Activated gamma-delta T cell (primary cell): ENCODE measurements at regions not wholly inside any gene's neighbourhood (a gene's known extent, or its start where the extent isn't known, plus 50 kb on each side); places are given as distances from the start of the nearest gene placed in this dataset.
"Not testable (repeated sequence)": the region's sequence is repeated elsewhere in the genome, so short reads cannot be mapped to it uniquely, and the experiment has no call there.

Experiments
- DNase-seq: peaks from one replicate; lab custom pipeline; 2025; lab: John Stamatoyannopoulos, UW

DNA sequence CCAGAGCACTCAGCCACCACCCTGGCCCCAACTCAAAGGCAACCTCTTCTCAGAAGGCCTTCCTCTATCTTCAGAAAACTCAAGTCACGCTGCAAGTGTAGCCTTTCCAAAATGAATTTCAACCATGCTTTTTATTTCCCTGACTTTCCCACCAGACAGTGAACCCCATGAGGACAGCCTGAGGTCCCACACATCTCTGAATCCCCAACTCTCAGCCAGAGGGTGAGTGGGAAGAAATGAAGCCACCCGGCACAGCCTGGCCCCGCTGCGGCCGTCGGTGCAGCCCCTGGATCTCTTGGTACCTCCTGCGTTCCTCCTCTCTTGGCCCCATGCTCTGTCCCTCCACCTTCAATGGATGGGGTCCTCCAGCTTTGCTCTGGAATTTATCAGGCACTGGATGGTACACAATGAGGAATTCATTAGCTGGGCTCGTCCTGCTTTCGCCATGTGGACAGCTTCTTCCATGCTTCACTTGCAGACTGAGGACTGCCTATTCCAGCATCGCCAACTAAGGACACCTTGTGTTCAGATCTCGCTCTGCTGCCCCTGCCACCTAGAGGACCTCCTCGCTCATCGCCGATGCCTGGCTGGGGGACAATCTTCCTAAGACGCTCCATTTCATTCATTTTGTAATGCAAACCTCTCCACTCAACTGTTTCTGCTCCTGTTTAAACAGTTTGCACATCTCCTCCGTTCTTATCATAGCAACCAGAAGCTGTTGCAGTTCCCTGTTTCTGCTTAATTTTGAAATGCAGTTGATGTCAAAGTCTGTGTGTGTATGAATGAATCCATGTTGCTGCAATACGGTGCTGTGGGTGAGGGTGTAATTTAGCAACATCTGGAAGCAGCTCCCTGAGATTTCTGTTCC is 672.1 kb downstream of the TBC1D22A start:
- DNase-seq, result no peak

DNA sequence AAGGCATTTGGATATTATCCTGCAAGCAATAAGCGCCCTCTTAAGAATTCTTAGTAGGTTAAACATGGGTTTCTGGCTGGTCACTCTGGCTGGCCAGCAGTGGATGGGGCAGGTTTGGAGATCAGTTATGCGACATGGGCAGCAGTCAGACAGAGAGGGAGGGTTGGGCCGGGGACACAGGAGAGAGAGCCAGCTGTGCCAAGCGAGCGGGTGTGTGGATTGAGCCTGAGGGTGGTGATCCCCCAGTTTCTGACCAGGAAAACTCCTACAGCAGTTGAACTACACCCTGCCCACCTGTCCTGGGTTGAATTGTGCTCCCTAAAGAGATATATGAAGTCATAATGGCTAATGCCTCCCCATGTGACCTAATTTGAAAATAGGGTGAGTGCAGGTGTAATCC is 671.2 kb downstream of the TBC1D22A start:
- no peak for DNase-seq

DNA sequence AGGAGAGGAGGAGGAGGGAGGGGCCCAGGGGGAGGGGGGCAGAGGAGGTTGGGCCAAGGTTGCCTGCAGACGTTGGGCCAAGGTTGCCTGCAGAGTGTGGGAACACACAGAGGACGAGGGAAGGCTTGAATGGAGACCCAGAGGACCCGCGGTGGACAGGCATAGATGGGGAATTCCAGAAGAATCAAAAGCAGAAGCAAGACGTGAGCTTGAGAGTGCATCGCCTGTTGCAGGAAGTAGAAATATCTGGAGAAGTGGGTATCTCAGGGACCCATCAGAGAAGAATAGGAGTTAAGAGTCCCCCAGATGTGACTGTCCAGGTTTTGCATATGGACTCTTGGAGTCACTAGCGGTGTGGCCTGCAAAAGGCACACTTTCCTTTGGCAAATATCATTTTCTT is 670.2 kb downstream of the TBC1D22A start:
- DNase-seq, result no peak

DNA sequence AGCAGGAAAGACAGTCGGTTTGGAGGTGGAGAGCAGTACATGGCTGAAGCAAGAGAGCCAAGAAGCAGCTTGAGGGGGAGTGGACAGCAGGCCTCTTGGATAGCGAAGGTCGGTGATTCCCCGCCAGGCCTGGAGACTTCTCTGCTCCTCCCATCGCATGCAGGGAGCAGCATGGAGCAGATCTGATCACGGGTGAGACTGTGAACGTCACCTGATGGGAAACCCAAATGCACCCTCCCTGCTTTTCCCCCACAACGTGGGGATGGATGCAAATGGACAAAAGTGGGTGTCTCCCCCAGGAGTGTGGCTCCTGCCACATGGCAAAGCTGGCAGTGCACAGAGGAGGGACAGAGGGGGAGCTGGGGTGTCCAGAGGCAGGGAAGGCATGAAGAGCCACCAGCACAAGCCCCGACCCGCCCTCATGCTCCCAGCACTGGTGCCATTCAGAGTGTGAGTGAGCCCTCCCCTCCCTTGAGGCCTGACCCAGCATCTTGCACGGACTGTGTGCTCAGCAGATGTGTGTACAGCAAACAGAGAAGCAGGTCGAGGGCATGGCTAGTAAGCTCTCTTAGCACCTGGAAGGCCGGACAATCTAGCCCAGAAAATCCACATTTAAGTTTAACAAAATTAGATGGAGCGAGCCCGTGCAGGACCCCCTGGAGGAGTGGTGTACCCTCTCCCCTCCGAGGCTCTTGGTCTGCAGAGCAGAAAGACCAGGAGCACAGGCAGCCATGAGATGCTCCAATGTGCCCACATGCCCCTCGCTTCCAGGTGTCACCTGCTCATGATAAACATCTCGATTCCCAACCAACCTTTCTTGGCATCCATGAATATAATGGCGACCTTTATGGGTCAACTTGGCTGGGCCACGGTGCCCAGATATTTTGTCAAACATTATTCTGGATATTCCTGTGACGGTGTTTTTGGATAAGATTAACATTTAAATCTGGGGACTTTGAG is 661.7 kb downstream of the TBC1D22A start:
- no peak for DNase-seq

DNA sequence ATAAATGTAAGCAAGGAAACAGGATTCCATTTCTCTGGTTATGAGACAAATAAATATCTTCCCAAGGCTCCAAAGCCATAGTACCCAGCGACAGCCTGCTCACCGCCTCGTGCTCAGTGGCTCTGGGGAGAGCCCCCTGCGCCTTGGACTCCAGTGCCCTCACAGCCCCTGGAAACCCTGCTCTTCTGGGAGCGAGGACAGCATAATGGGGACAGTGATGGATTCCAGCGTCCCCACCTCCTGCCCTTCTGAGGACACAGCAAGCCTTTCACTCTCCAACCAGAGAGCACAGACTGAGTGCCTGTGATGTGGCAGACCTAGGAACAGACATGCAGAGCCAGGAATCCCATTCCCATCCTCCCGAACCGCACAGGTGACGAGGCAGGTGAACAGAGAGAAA is 660.8 kb downstream of the TBC1D22A start:
- no peak for DNase-seq

DNA sequence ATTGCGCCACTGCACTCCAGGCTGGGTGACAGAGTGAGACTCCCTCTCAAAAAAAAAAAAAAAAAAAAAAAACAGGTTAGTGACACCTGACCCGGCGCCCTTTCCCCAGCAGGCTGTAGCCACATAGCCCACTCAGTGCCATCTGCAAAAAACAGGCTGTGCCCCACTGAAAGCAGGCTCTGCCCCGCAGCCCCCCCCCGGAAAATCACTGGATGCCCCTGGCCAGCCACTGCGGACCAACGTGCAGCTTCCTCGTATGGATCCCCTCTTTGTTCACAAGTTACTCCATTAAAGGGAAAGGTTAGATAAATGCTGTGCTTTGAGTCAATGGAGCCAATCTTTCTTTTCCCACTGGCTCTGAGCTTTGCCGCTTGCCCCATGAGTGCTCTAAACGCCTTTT is 660.3 kb downstream of the TBC1D22A start:
- no peak for DNase-seq

DNA sequence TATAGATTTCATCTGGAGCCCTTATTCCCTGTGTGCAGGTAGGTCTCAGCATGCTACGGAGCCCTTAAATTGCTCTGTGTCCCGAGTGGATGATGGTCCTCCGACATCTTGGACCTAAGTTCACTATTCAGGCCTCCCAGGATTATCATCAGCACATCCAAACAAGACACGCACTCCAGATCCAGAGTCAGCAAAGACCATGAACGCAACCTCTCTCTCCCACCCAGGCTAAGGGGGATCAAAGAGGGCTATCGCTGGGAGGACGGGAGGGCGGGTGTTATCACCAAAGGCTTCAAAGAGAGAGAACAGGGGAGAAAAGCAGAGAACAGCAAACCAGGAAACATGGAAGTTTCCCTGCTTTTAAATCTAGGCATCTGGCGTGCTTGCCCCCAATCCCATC is 659.4 kb downstream of the TBC1D22A start:
- no peak for DNase-seq

DNA sequence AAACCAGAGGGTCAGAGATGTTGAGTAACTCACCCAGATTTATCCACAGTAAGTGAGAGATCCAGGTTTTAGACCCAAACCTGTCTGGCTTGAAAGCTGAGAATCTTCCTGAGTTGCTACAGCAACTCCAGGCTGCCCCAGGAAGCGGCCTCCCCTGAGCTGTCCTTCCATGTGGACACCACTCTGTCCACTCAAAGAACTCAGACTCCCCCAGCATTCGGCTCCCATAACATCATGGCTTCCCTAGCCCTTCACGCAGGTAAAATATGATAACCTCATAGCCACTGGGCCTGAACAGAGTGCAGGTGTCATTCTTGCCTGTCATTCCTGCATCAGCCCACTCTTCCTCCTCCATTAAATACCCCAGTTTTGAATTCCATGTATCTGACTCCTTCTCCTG is 657.8 kb downstream of the TBC1D22A start:
- DNase-seq, result no peak

DNA sequence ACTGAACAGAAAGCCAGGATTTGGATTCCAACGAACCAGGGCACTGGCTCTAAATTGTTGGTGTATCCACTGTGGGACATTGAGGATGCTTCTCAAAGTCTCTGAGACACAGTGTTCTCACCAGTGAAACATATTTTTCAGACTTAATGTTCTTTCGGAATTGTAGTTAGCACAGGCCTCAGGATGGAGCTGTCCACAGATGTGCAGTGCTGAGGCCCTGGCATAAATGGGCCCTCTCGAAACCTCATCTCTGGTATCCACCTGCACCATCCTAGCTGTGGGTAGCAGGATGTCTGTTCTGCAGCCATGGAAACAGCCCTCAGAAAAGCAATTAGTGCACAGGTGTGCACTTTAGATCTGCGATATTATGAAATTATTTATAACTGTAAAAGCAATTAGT is 656.8 kb downstream of the TBC1D22A start:
- DNase-seq, result no peak

DNA sequence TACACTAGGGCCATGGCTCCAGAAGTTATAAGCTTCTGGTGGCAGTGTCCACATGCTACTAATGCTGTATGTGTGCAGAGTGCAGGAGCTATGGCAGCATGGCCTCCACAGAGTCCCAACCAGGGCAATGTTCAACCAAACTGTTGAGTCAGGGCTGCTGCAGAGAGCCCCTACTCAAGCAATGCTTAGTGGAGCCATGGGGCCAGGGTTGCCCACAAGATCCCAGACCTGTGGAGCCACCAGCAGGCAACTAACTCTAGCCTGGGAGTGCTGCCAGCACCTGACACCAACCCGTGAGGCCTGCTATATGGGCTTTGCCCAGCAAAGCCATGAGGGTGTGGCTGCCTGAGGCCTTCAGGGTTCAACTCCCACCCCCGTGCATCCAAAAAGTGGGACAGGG is 655.2 kb downstream of the TBC1D22A start:
- DNase-seq, result no peak

DNA sequence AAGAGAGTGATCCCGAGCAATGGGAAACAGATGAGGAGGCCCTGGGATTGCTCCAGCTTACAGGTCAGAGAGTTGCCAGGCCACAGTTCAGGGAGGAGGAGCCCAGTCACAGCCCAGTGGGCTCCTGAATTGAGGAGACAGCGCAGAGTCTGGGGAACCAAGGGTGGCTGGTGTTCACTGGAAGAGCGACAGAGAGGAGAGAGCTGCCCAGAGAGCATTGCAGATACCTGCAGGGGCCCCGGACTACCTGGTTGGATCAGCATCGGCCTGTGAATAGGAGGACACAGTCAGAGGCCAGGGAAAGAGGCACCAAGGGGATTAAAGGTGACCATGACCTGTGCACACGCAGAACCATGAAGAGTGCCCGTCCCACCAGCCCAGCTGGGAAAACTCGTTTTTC is 648.6 kb downstream of the TBC1D22A start:
- no peak for DNase-seq

DNA sequence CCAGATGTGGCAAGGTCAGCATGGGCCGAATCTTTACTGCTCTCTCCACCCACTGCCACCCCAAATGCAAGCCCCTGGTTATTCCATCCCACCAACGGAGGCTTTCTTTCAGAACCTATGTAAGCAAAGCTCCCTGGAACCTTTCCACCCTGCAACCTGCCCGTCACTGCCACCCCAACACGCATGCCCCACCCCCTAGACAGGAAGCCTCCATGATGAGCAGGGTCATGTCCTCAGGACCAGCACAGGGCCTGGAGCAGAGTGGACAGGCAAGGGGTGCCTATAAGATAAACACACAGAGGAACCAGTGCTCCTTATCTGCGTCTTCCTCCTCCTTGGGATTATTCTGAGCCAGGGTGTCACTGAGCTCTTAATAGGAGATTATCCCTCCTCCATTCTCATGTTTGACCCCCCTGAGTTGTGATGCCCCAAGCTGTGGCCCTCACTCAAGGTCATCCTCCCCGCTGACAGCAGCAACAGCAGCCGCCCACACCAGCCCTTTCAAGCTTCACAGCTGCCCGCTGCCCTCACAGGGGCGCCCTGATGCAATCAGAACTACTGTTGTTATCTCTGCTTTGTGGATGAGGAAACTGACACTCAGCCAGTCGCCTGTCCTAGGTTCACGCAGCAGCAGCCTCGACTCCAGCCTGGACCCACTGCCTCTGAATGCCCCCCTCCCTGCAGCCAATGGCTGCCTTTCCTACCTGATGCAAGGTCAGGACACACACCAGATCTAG is 647.3 kb downstream of the TBC1D22A start:
- no peak for DNase-seq

DNA sequence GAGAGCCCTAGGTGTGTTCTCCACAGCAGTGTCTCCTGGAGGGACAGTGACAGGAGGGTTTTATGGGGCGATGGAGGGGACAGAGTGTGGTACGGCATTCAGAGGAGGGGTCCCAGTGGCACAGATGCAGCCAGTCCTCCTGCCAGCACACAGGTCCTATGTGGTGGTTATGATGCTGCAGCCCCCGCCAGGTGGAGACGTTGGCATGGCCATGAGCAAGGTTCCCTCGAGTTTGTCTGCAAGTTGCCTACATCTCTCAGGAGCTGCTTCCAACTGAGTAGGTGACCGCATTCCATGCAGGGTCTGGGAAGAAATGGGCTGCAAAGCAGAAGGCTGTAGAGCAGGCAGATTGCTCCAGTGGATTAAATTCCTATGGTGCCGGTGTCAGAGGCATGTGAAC is 646.0 kb downstream of the TBC1D22A start:
- no peak for DNase-seq

DNA sequence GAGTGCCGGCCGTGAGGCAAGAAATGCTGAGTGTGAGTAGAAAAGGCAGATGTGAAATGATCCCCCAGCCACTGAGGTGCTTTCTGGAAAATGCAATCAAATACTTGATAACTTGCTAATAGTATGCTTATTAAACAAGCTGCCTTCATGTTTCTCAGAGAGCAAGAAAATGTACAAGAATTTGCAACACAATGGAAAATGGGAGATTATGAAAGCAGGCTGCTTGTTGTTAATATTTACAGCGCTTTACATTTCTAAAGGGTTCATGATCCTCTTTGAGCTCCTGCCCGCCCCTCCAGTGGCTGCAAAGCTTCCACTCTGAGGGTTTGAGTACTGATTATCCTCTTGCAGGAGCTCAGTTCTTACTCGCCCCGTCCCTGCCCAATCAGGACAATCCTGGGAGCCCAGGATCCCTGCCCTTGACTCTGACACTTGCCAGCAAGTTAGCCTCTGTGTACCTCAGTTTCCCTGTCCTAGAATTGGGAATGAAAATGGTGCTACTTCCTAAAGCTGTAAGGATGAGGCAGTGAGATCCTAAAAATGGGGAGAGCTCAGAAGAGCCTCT is 645.1 kb downstream of the TBC1D22A start:
- DNase-seq, result no peak

DNA sequence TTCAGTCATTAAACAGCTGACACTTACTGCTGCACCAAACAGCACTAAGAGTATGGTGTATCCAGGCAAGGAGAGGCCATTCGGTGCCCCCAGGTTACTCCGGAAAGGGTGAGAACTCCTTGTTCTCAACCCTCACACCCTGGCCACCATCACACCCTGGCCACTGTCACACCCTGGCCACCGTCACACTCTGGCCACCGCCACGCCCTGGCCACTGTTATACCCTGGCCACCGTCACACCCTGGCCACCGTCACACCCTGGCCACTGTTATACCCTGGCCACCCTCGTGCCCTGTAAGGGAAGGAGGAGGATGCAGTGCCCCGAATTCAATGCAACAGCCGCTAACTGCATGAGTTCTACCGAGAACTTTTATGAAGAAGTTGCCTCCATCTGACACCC is 644.4 kb downstream of the TBC1D22A start:
- DNase-seq, result no peak

DNA sequence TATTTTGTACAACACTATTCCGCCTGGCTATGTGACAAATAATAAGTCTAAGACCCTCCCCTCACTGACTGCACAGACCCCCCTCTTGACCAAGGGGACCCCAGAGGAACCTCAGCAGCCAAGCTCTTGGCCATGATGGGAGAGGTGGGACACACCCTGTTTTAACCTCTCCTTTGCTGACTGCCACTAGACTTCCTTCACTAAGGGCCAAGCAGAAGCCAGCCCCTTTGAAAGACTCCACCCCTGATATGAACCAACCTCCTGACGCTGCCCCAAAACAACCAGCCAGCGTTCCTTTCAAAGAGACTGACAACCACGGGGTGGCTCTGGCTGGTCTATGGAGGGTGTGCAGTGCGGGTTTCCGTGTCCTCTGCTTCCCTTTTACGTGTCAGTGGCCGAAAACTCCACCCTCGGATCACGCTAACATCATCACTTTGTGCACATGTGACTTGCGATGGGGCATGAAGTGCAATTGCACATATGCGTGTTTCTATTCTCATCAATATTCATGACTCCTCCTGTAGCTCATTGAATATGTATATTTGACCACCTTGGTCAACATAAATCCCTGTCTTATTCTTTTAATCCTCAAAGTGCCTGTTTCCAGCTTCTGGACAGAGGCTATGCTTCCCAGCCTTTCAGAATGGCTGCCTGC is 643.9 kb downstream of the TBC1D22A start:
- DNase-seq, result no peak

DNA sequence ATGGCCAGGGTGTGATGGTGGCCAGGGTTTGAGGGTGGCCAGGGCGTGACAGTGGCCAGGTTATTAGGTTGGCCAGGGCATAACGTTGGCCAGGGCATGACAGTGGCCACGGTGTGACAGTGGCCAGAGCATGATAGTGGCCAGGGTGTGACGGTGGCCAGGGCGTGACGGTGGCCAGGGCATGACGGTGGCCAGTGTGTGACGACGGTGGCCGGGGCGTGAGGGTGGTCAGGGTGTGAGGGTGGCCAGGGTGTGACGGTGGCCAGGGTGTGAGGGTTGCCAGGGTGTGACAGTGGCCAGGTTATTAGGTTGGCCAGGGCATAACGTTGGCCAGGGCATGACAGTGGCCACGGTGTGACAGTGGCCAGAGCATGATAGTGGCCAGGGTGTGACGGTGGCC is 642.8 kb downstream of the TBC1D22A start:
- not testable (repeated sequence) for DNase-seq

DNA sequence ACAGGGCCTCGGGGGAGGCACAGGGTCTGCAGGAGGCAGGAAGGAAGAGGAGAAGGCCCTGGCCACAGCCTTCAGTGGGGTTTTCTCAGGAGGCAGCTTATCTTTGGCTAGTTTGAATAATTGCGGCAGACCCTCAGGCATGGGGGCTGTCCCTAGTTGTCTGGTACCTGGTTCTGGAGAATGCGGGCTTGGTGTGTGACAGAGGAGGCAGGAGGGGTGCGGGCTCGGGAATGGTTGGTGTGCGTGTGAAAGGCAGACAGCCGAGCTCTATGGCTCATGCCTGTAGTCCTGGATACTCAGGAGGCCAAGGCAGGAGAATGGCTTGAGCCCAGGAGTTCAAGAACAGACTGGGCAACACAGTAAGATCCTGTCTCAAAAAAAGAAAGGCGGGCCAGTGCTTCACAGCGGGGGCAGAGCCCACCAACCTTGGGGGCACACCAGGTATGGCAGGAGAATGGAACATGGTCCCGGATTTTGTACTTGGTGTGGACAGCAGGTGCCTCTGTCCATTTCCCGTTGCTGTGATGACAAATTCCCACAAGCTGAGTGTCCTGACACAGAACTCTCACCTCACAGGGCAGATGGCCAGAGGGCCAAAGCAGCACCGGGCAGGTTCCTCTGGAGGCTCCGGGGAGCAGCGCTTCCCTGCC is 640.6 kb downstream of the TBC1D22A start:
- DNase-seq, result no peak

DNA sequence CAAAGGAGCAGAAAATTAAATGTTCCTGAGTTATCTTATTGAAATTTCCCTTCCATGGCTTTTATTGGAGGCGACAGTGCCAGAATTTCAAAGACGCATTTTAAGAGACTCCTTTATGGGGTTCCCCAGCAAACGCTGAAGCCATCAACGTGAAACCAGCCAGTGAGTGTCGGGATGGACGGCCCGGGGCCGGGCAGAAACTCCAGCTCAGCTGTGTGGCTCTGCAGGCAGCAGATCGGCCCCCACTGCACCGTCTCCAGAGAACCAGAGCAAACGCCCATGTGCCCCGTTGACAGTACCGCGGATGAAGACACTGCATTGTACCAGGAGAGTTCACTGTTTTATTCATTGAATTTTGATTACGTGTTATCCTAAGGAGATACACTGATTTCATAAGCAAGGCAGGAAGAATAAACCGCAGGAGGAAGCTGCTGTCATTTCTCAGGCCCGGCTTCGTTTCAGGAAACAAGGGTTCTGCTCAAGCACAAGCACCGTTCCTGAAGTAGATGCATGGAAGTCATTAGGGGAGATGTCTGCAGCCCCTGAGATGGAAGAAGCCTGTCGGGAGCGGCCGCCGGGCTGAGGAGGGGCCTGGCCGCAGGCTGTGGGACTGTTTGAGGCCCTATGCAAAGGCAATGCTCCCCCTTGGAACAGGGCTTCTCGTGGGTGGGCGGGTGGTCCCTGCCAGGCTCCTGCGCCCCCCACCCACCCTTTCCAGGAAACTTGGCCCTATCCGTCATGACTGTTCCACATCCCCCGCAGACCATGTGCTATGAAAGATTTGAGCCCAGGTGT is 639.7 kb downstream of the TBC1D22A start:
- DNase-seq, result no peak

DNA sequence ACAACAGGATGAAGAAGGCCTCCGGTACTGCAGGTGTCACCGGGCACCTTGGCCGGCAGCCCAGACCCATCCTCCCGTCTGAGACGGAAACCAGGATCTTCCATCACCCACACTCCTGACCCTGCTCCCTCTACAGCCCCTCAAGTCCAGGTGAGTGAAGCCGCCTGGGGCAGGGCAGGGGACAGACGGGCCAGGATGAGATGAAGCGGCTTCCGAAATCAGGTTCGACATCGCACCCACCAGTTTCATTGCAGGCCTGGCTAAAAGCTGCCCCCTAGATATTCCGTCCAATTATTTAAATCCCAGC is 639.1 kb downstream of the TBC1D22A start:
- DNase-seq, result no peak
